NCI-H2227 (cell line): ENCODE measurements at regions not wholly inside any gene's neighbourhood (a gene's known extent, or its start where the extent isn't known, plus 50 kb on each side); places are given as distances from the start of the nearest gene placed in this dataset.
A peak's percentile ranks its signal among the peaks of the same experiment; 100 is the strongest.
"Not testable (repeated sequence)": the region's sequence is repeated elsewhere in the genome, so short reads cannot be mapped to it uniquely, and the experiment has no call there.

Experiments used
- DNase-seq: peaks from one replicate; lab custom pipeline; 2025; ENCODE audit not compliant: unreplicated experiment; lab: John Stamatoyannopoulos, UW

GRCh38 chr6:135701426-135701825 is 150.1 kb upstream of the PDE7B start:
- no peak for DNase-seq

GRCh38 chr6:135703007-135703406 is 148.5 kb upstream of the PDE7B start:
- DNase-seq, result no peak

GRCh38 chr6:135703621-135704020 is 147.9 kb upstream of the PDE7B start:
- no peak for DNase-seq

- DNase-seq, result no peak
Measured at GRCh38 chr6:135707426-135707825, 144.1 kb upstream of the PDE7B start.

GRCh38 chr6:135710042-135710441 is 141.5 kb upstream of the PDE7B start:
- peak; percentile 69 for DNase-seq

GRCh38 chr6:135722190-135722589 is 129.3 kb upstream of the PDE7B start:
- DNase-seq, result no peak

- no peak for DNase-seq
Measured at GRCh38 chr6:135722679-135723078, 128.8 kb upstream of the PDE7B start.

- DNase-seq, result no peak
Measured at GRCh38 chr6:135728589-135728988, 122.9 kb upstream of the PDE7B start.

- no peak for DNase-seq
Measured at GRCh38 chr6:135731116-135731515, 120.4 kb upstream of the PDE7B start.

- not testable (repeated sequence) for DNase-seq
Measured at GRCh38 chr6:135736351-135736750, 115.2 kb upstream of the PDE7B start.

- DNase-seq, result no peak
Measured at GRCh38 chr6:135738636-135739035, 112.9 kb upstream of the PDE7B start.

GRCh38 chr6:135739288-135739687 is 112.2 kb upstream of the PDE7B start:
- DNase-seq, result no peak

- no peak for DNase-seq
Measured at GRCh38 chr6:135740580-135740979, 110.9 kb upstream of the PDE7B start.

- no peak for DNase-seq
Measured at GRCh38 chr6:135743476-135743875, 108.0 kb upstream of the PDE7B start.

GRCh38 chr6:135748189-135748588 is 103.3 kb upstream of the PDE7B start:
- DNase-seq, result no peak

GRCh38 chr6:135750081-135750480 is 101.4 kb upstream of the PDE7B start:
- DNase-seq, result no peak

GRCh38 chr6:135753196-135753595 is 98.3 kb upstream of the PDE7B start:
- DNase-seq, result no peak

- no peak for DNase-seq
Measured at GRCh38 chr6:135759831-135760230, 91.7 kb upstream of the PDE7B start.

- DNase-seq, result no peak
Measured at GRCh38 chr6:135774006-135774405, 77.5 kb upstream of the PDE7B start.

- no peak for DNase-seq
Measured at GRCh38 chr6:135779213-135779612, 72.3 kb upstream of the PDE7B start.

- no peak for DNase-seq
Measured at GRCh38 chr6:135780326-135780725, 71.2 kb upstream of the PDE7B start.

- DNase-seq, result no peak
Measured at GRCh38 chr6:135782546-135782945, 69.0 kb upstream of the PDE7B start.

GRCh38 chr6:135784507-135784906 is 67.0 kb upstream of the PDE7B start:
- no peak for DNase-seq
